DOHH2 (cell line): ENCODE measurements at regions not wholly inside any gene's neighbourhood (a gene's known extent, or its start where the extent isn't known, plus 50 kb on each side); places are given as distances from the start of the nearest gene placed in this dataset.

Source experiments
- CTCF ChIP-seq: fragments of 200-600 bp; sonication (generic); IDR thresholded peaks from one replicate; pipeline ENCODE4 v1.5.1; 2014; ENCODE audit warnings: antibody characterized with exemption, mild to moderate bottlenecking, low read depth, low read length; ENCODE audit not compliant: poor library complexity, severe bottlenecking
- EZH2phosphoT487 ChIP-seq: fragments of 200-600 bp; sonication (generic); IDR thresholded peaks from 2 replicates; pipeline ENCODE4 v1.6.1; 2017; ENCODE audit warnings: borderline replicate concordance, mild to moderate bottlenecking, antibody characterized with exemption, low read length, moderate library complexity, mixed read lengths

- no peak for TF ChIP-seq EZH2phosphoT487
- TF ChIP-seq CTCF, result no peak
These were observed 202.9 kb upstream of the SOX4 start for GRCh38 chr6:21390532-21391213.
